ENCODE measurements at regions not wholly inside any gene's neighbourhood (a gene's known extent, or its start where the extent isn't known, plus 50 kb on each side); places are given as distances from the start of the nearest gene placed in this dataset.

GRCh38 chr2:226680719-226681118 is 118.9 kb downstream of the IRS1 start:
- no peak for DNase-seq (ENCODE audit: low spot score)

- no peak for DNase-seq (ENCODE audit: low spot score)
Observed at GRCh38 chr2:226679389-226680065, 120.1 kb downstream of the IRS1 start.

- DNase-seq (ENCODE audit: low spot score) = no peak
Observed at GRCh38 chr2:226678422-226678821, 121.2 kb downstream of the IRS1 start.

GRCh38 chr2:226677080-226677479 is 122.5 kb downstream of the IRS1 start:
- DNase-seq (ENCODE audit: low spot score) = no peak

GRCh38 chr2:226676618-226677017 is 123.0 kb downstream of the IRS1 start:
- DNase-seq (ENCODE audit: low spot score) = no peak

GRCh38 chr2:226674123-226674522 is 125.5 kb downstream of the IRS1 start:
- DNase-seq (ENCODE audit: low spot score) = no peak

GRCh38 chr2:226673314-226673723 is 126.3 kb downstream of the IRS1 start:
- DNase-seq (ENCODE audit: low spot score) = no peak

- no peak for DNase-seq (ENCODE audit: low spot score)
Observed at GRCh38 chr2:226671141-226671676, 128.4 kb downstream of the IRS1 start.

- no peak for DNase-seq (ENCODE audit: low spot score)
Observed at GRCh38 chr2:226669905-226670304, 129.7 kb downstream of the IRS1 start.

- DNase-seq (ENCODE audit: low spot score) = no peak
Observed at GRCh38 chr2:226669249-226669648, 130.4 kb downstream of the IRS1 start.

GRCh38 chr2:226667736-226668135 is 131.9 kb downstream of the IRS1 start:
- no peak for DNase-seq (ENCODE audit: low spot score)

- DNase-seq (ENCODE audit: low spot score) = no peak
Observed at GRCh38 chr2:226665306-226665831, 134.3 kb downstream of the IRS1 start.

GRCh38 chr2:226664661-226665060 is 135.0 kb downstream of the IRS1 start:
- DNase-seq (ENCODE audit: low spot score) = no peak

GRCh38 chr2:226664140-226664539 is 135.5 kb downstream of the IRS1 start:
- DNase-seq (ENCODE audit: low spot score) = no peak

GRCh38 chr2:226661789-226662545 is 137.7 kb downstream of the IRS1 start:
- no peak for DNase-seq (ENCODE audit: low spot score)

GRCh38 chr2:226660526-226660925 is 139.1 kb downstream of the IRS1 start:
- no peak for DNase-seq (ENCODE audit: low spot score)

GRCh38 chr2:226660124-226660523 is 139.5 kb downstream of the IRS1 start:
- no peak for DNase-seq (ENCODE audit: low spot score)

GRCh38 chr2:226659410-226659809 is 140.2 kb downstream of the IRS1 start:
- no peak for DNase-seq (ENCODE audit: low spot score)

- no peak for DNase-seq (ENCODE audit: low spot score)
Observed at GRCh38 chr2:226658555-226658954, 141.1 kb downstream of the IRS1 start.

GRCh38 chr2:226657340-226658053 is 142.1 kb downstream of the IRS1 start:
- no peak for DNase-seq (ENCODE audit: low spot score)

- no peak for DNase-seq (ENCODE audit: low spot score)
Observed at GRCh38 chr2:226656367-226656766, 143.3 kb downstream of the IRS1 start.

- no peak for DNase-seq (ENCODE audit: low spot score)
Observed at GRCh38 chr2:226655871-226656270, 143.7 kb downstream of the IRS1 start.

Measured in ecto neural progenitor cell (in vitro differentiated cells).